BLaER1 (cell line): ENCODE measurements at regions not wholly inside any gene's neighbourhood (a gene's known extent, or its start where the extent isn't known, plus 50 kb on each side); places are given as distances from the start of the nearest gene placed in this dataset.

Experiments used
- H3K27ac ChIP-seq: shearing (Covaris generic); formaldehyde crosslinking; 2 replicates; pipeline ENCODE4 v1.8.1; 2022
- H3K27me3 ChIP-seq: shearing (Covaris generic); formaldehyde crosslinking; 2 replicates; pipeline ENCODE4 v1.8.1; 2022
- H3K36me3 ChIP-seq: shearing (Covaris generic); formaldehyde crosslinking; 2 replicates; pipeline ENCODE4 v1.8.1; 2022
- H3K4me1 ChIP-seq: shearing (Covaris generic); formaldehyde crosslinking; 2 replicates; pipeline ENCODE4 v1.8.1; 2022
- H3K4me2 ChIP-seq: shearing (Covaris generic); formaldehyde crosslinking; 2 replicates; pipeline ENCODE4 v1.8.1; 2022
- H3K4me3 ChIP-seq: shearing (Covaris generic); formaldehyde crosslinking; 2 replicates; pipeline ENCODE4 v1.8.1; 2022
- H3K9ac ChIP-seq: shearing (Covaris generic); formaldehyde crosslinking; 2 replicates; pipeline ENCODE4 v1.8.1; 2022
- H3K9me3 ChIP-seq: shearing (Covaris generic); formaldehyde crosslinking; 2 replicates; pipeline ENCODE4 v1.8.1; 2022
- H4K20me1 ChIP-seq: shearing (Covaris generic); formaldehyde crosslinking; 2 replicates; pipeline ENCODE4 v1.8.1; 2022
- Cebpa-rat ChIP-seq: shearing (Covaris generic); IDR thresholded peaks from 2 replicates; pipeline ENCODE4 v1.8.1; 2022

DNA sequence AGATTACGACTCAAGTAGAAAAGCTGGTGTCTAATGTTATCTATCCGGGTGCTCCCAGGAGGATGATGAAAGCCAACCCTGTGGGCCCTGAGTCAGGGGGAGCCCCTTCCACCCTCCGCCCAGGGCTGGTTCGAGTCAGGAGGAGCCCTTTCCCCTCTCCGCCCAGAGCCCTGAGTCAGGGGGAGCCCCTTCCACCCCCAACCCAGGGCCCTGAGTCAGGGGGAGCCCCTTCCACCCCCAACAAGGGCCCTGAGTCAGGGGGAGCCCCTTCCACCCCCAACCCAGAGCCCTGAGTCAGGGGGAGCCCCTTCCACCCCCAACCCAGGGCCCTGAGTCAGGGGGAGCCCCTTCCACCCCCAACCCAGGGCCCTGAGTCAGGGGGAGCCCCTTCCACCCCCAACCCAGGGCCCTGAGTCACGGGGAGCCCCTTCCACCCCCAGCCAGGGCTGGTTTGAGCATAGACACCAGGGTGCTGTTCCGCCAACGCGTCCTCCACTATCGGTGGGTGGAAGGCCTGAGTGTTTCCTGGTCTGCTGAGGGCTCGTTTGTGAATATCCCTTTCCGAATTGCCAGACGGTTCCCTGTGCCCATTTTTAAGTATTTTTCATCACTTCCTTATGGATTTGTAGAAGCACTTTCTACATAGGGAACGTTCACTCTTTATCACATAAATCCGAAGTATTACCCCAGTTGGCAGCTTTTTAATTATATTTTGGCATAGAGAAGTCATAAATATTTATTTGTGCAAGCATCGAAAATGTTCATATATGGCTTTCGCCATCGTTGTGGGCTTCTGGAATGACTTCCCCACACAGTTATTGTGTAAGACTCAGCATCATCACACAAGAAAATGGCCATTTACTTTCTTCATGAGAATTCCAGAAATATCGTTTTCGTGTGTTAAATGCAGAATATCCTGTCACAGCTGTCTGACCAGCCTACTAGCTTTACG lies 380.6 kb downstream of the BRD1 start:
- Histone ChIP-seq H3K9ac (no peak overlapping the region), H3K36me3 (no peaks in the 10 kb centered on the region), H3K9me3 (no peaks in the 10 kb centered on the region), H3K27me3 (peaks cover 5% of the 10 kb centered on the region; the same call in 1 of the 2 replicates), H3K4me2 (no peak overlapping the region), H3K27ac (no peak overlapping the region), H4K20me1 (no peaks in the 10 kb centered on the region), H3K4me3 (no peak overlapping the region), H3K4me1 (peaks cover 5% of the 10 kb centered on the region; the same call in 1 of the 2 replicates)
- no peak for TF ChIP-seq Cebpa-rat

DNA sequence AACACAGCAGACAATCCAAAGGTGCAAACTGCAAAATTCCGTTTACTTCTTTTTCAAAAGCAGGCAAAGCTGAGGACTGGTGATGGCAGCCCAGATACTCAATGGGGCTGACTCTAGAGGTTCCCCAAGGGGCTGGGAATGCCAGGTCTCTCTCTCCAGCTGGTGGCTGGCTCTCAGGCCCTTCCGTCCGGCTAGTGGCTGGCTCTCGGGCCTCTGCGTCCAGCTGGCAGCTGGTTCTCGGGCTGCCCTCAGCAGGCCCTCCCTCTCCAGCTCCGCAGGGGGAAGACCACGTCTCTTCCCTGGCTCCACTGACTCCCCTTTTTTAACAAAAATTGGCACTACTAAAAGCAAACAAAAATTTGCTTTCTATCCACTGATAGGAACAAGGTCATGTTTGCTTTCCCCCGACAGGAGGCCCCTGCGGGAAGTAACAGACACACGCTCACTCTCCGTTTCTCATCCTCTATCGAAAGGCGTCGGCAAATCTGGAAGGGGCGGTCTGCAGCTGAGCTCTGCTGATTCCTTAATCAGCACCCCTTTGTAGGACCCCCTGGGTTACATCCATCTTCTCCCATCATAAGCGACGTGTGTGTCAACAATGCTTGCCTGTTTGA lies 381.4 kb downstream of the BRD1 start:
- Histone ChIP-seq H3K9ac (no peak overlapping the region), H4K20me1 (no peaks in the 10 kb centered on the region), H3K36me3 (no peaks in the 10 kb centered on the region), H3K4me1 (peaks cover 5% of the 10 kb centered on the region; the same call in 1 of the 2 replicates), H3K4me3 (no peak overlapping the region), H3K4me2 (no peak overlapping the region), H3K27me3 (peaks cover 5% of the 10 kb centered on the region; the same call in 1 of the 2 replicates), H3K27ac (no peak overlapping the region), H3K9me3 (no peaks in the 10 kb centered on the region)
- TF ChIP-seq Cebpa-rat, result no peak

DNA sequence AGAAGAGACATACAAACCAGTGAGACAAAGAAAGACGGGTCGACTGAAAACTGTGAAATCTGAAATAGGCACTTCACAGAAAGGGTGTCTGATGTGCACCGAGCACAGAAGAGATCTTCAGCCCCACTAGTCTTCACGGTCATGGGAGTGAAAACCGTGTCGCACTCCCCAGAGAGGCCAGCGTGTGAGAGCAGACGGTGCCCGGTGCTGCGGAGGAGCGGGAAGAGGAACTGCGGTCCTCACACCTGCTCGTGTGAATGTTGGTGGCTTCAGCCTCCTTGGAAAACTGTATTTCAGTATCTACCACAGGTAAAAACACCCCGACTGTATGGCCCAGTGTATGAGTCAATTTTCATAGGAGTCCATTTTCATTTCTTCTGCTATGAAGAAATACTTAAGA lies 382.9 kb downstream of the BRD1 start:
- no peaks in the 10 kb centered on the region for H4K20me1 ChIP-seq
- no peaks in the 10 kb centered on the region for H3K9me3 ChIP-seq
- no peak overlapping the region for H3K9ac ChIP-seq
- no peak overlapping the region for H3K4me3 ChIP-seq
- H3K36me3 ChIP-seq, result no peaks in the 10 kb centered on the region
- H3K4me1 ChIP-seq, result peaks cover 5% of the 10 kb centered on the region; the same call in 1 of the 2 replicates
- no peak overlapping the region for H3K4me2 ChIP-seq
- no peak for TF ChIP-seq Cebpa-rat
- H3K27ac ChIP-seq, result no peak overlapping the region
- H3K27me3 ChIP-seq, result no peaks in the 10 kb centered on the region

GRCh38 chr22:49440931-49441330 lies 386.7 kb downstream of the BRD1 start:
- H3K9ac ChIP-seq, result no peak overlapping the region
- H3K27ac ChIP-seq, result no peak overlapping the region
- no peaks in the 10 kb centered on the region for H3K27me3 ChIP-seq
- H3K4me2 ChIP-seq, result no peak overlapping the region
- no peaks in the 10 kb centered on the region for H3K9me3 ChIP-seq
- no peaks in the 10 kb centered on the region for H3K36me3 ChIP-seq
- no peaks in the 10 kb centered on the region for H3K4me1 ChIP-seq
- H4K20me1 ChIP-seq, result no peaks in the 10 kb centered on the region
- no peak for TF ChIP-seq Cebpa-rat
- H3K4me3 ChIP-seq, result no peak overlapping the region

DNA sequence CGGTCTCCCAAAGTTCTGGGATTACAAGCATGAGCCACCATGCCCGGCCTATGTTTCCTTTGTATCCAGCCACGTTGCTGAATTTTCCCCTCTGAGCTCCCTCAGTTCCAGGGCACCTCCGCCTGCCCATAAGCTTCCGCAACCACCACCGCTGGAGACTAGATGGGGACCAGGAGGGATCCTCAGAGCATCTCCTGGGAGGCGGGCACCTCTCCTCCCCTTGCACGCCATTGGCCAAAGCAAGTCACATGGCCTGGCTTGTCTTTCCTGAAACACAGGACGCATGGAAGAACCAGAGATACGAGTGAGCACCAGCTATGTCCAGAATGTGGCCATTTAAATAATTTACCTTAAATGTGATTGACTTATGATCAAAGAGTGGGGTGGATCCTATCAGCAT lies 388.3 kb downstream of the BRD1 start:
- Histone ChIP-seq H3K9ac (no peak overlapping the region), H3K4me2 (no peak overlapping the region), H3K9me3 (0 out of 2 replicates have a peak, but pooled peaks cover 2% of the 10 kb centered on the region), H4K20me1 (no peaks in the 10 kb centered on the region), H3K27me3 (no peaks in the 10 kb centered on the region), H3K36me3 (no peaks in the 10 kb centered on the region), H3K4me1 (0 out of 2 replicates have a peak, but pooled peaks cover under 1% of the 10 kb centered on the region), H3K27ac (no peak overlapping the region), H3K4me3 (no peak overlapping the region)
- TF ChIP-seq Cebpa-rat, result no peak

GRCh38 chr22:49437956-49438355 lies 389.7 kb downstream of the BRD1 start:
- H3K27ac ChIP-seq, result no peak overlapping the region
- H3K4me2 ChIP-seq, result no peak overlapping the region
- H3K4me1 ChIP-seq, result 0 out of 2 replicates have a peak, but pooled peaks cover 5% of the 10 kb centered on the region
- H3K36me3 ChIP-seq, result no peaks in the 10 kb centered on the region
- H3K9ac ChIP-seq, result no peak overlapping the region
- no peaks in the 10 kb centered on the region for H3K27me3 ChIP-seq
- no peaks in the 10 kb centered on the region for H4K20me1 ChIP-seq
- no peak overlapping the region for H3K4me3 ChIP-seq
- TF ChIP-seq Cebpa-rat, result no peak
- H3K9me3 ChIP-seq, result 0 out of 2 replicates have a peak, but pooled peaks cover 5% of the 10 kb centered on the region

DNA sequence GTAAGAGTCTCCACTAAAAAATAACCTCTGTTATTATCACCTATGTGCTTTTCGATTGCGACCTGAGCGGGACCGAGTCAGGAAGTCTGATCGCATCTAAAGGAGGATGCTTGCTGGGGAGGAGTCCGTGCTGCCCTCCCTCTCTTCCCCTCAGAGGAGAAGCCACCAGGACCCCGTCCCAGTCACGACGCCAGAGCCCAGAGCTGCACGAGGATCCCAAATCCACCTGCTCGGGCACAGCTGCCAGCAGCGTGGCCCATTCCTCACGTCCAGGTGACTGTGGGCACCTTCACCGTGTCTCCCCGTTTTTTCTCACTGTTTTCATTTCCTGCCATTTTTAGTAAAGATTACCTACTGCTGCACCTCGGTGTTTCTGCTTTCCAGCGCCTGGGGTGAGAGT lies 390.3 kb downstream of the BRD1 start:
- no peaks in the 10 kb centered on the region for H3K36me3 ChIP-seq
- H3K27ac ChIP-seq, result no peak overlapping the region
- no peak overlapping the region for H3K4me3 ChIP-seq
- 0 out of 2 replicates have a peak, but pooled peaks cover 5% of the 10 kb centered on the region for H3K4me1 ChIP-seq
- H4K20me1 ChIP-seq, result no peaks in the 10 kb centered on the region
- 0 out of 2 replicates have a peak, but pooled peaks cover 5% of the 10 kb centered on the region for H3K9me3 ChIP-seq
- no peak overlapping the region for H3K4me2 ChIP-seq
- H3K27me3 ChIP-seq, result no peaks in the 10 kb centered on the region
- no peak overlapping the region for H3K9ac ChIP-seq
- TF ChIP-seq Cebpa-rat, result no peak

- Histone ChIP-seq H3K9ac (no peak overlapping the region), H3K4me3 (no peak overlapping the region), H3K4me1 (peaks cover 11% of the 10 kb centered on the region), H3K27ac (no peak overlapping the region), H3K4me2 (no peak overlapping the region), H3K27me3 (no peaks in the 10 kb centered on the region), H4K20me1 (no peaks in the 10 kb centered on the region), H3K36me3 (no peaks in the 10 kb centered on the region), H3K9me3 (0 out of 2 replicates have a peak, but pooled peaks cover 5% of the 10 kb centered on the region)
- no peak for TF ChIP-seq Cebpa-rat
These were observed 391.6 kb downstream of the BRD1 start for GRCh38 chr22:49436056-49436455.

DNA sequence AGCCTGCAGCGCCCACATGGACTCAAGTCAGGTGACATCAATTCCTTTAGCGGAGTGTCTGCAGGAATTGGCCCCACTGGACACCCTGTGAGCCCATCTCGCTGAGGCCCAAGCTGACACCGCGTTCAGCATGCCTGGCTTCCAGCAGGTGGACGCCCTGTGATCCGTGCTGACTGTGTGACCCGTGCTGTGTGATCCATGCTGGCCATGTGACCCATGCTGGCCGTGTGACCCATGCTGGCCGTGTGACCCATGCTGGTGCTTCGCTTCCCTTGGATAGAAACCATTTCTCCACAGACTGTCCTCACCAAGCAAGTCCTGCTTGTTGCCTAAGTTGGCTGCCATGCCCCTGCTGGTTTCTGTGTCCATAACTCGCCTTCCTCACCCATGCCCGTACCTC lies 392.1 kb downstream of the BRD1 start:
- Histone ChIP-seq H3K4me3 (no peak overlapping the region), H3K4me2 (no peak overlapping the region), H3K9ac (no peak overlapping the region), H3K9me3 (0 out of 2 replicates have a peak, but pooled peaks cover 5% of the 10 kb centered on the region), H3K36me3 (no peaks in the 10 kb centered on the region), H3K27ac (no peak overlapping the region), H3K27me3 (no peaks in the 10 kb centered on the region), H3K4me1 (peaks cover 12% of the 10 kb centered on the region), H4K20me1 (no peaks in the 10 kb centered on the region)
- TF ChIP-seq Cebpa-rat, result no peak
